Panc1 (cell line): ENCODE measurements at regions not wholly inside any gene's neighbourhood (a gene's known extent, or its start where the extent isn't known, plus 50 kb on each side); places are given as distances from the start of the nearest gene placed in this dataset.

Experiments used
- CTCF ChIP-seq: fragments of 450-650 bp; IDR thresholded peaks from 2 replicates; pipeline ENCODE4 v1.5.1; 2017; ENCODE audit warnings: mild to moderate bottlenecking
- POLR2AphosphoS5 ChIP-seq: IDR thresholded peaks from 2 replicates; pipeline ENCODE4 v1.6.1; 2012; ENCODE audit warnings: mild to moderate bottlenecking, low read depth, low read length, moderate library complexity
- REST ChIP-seq, 2 experiments: IDR thresholded peaks; 2 replicates each; pipeline ENCODE4 v1.6.1; 2011 to 2012; ENCODE audit warnings: low read depth in 2 of 2, control low read depth in 1 of 2, low read length in 1 of 2, mild to moderate bottlenecking in 1 of 2, moderate library complexity in 1 of 2; ENCODE audit not compliant: insufficient read depth in 1 of 2
- SIN3A ChIP-seq: IDR thresholded peaks from 2 replicates; pipeline ENCODE4 v1.6.1; 2012; ENCODE audit warnings: low read depth, mild to moderate bottlenecking, low read length, moderate library complexity, borderline replicate concordance; ENCODE audit not compliant: insufficient read depth
- TCF7L2 ChIP-seq: IDR thresholded peaks from 2 replicates; pipeline ENCODE4 v1.6.1; 2011; ENCODE audit warnings: mild to moderate bottlenecking, low read depth, low read length, inconsistent platforms

GRCh38 chr4:74635074-74635473, 159.2 kb downstream of the BTC start:
- TF ChIP-seq CTCF (no peak), POLR2AphosphoS5 (no peak), SIN3A (no peak), TCF7L2 (no peak), REST (IDR thresholded peaks at IDR 0.05; ENCODE audit: insufficient read depth in 1 of 2, low read depth in 2 of 2, low read length in 1 of 2) (no peak)
